Keratinocyte (primary cell): ENCODE measurements at regions not wholly inside any gene's neighbourhood (a gene's known extent, or its start where the extent isn't known, plus 50 kb on each side); places are given as distances from the start of the nearest gene placed in this dataset.

Source experiments
- DNase-seq: peaks from one replicate; pipeline ENCODE4 v3.0.0-alpha.2; 2011; ENCODE audit warnings: low read depth, missing footprints, low spot score
- FAIRE-seq: peaks from 2 replicates; lab custom pipeline; 2011; peaks lifted over from hg19 to GRCh38; lab: Jason Lieb, UNC
- H2AFZ ChIP-seq: 2 replicates; pipeline ENCODE4 v1.6.0; 2012; ENCODE audit warnings: low read length, control low read depth, inconsistent platforms; ENCODE audit not compliant: control insufficient read depth
- H3K27ac ChIP-seq: 2 replicates; pipeline ENCODE4 v1.5.1; 2011; ENCODE audit warnings: low read length; ENCODE audit not compliant: control insufficient read depth, insufficient read depth
- H3K27me3 ChIP-seq: 3 replicates; pipeline ENCODE4 v1.6.0; 2011; ENCODE audit warnings: low read length; ENCODE audit not compliant: control insufficient read depth, insufficient read depth; ENCODE audit errors: extremely low read depth
- H3K36me3 ChIP-seq, 2 experiments: 2 replicates in 1 of 2; 3 replicates in 1 of 2; pipeline ENCODE4 v1.5.1; 2011; ENCODE audit warnings: low read length in 2 of 2, mild to moderate bottlenecking in 1 of 2; ENCODE audit not compliant: control insufficient read depth in 2 of 2, insufficient read depth in 2 of 2; ENCODE audit errors: extremely low read depth in 1 of 2
- H3K4me1 ChIP-seq: 3 replicates; pipeline ENCODE4 v1.5.1; 2011; ENCODE audit warnings: low read length; ENCODE audit not compliant: control insufficient read depth, insufficient read depth; ENCODE audit errors: extremely low read depth
- H3K4me2 ChIP-seq: 3 replicates; pipeline ENCODE4 v1.6.0; 2011; ENCODE audit warnings: low read depth, low read length; ENCODE audit not compliant: control insufficient read depth, insufficient read depth; ENCODE audit errors: extremely low read depth
- H3K4me3 ChIP-seq, 3 experiments: fragments of 200-600 bp in 1 of 3; sonication (generic) in 1 of 3; 2 replicates in 2 of 3; 3 replicates in 1 of 3; pipeline ENCODE4 v1.5.1; 2011 to 2016; ENCODE audit warnings: low read length in 3 of 3, mild to moderate bottlenecking in 3 of 3, control low read depth in 2 of 3, inconsistent platforms in 1 of 3, low read depth in 1 of 3, mixed read lengths in 1 of 3, mixed run types in 1 of 3, moderate library complexity in 1 of 3; ENCODE audit not compliant: control insufficient read depth in 2 of 3, insufficient read depth in 2 of 3; ENCODE audit errors: extremely low read depth in 1 of 3
- H3K79me2 ChIP-seq: 2 replicates; pipeline ENCODE4 v1.6.0; 2012; ENCODE audit warnings: low read length; ENCODE audit not compliant: control insufficient read depth, insufficient read depth
- H3K9ac ChIP-seq: 3 replicates; pipeline ENCODE4 v1.6.0; 2011; ENCODE audit warnings: low read length; ENCODE audit not compliant: control insufficient read depth, insufficient read depth; ENCODE audit errors: extremely low read depth
- H3K9me1 ChIP-seq: 3 replicates; pipeline ENCODE4 v1.6.0; 2011; ENCODE audit warnings: low read length; ENCODE audit not compliant: control insufficient read depth, insufficient read depth; ENCODE audit errors: extremely low read depth
- H3K9me3 ChIP-seq: 2 replicates; pipeline ENCODE4 v1.5.1; 2012; ENCODE audit warnings: low read depth, low read length; ENCODE audit not compliant: control insufficient read depth
- H4K20me1 ChIP-seq: 3 replicates; pipeline ENCODE4 v1.6.0; 2011; ENCODE audit warnings: low read length; ENCODE audit not compliant: control insufficient read depth, insufficient read depth; ENCODE audit errors: extremely low read depth
- EZH2 ChIP-seq: IDR thresholded peaks from one replicate; pipeline ENCODE4 v1.6.1; 2012; ENCODE audit warnings: inconsistent platforms, mild to moderate bottlenecking, low read length, moderate library complexity
- dilution Hi-C: fragments of 300-500 bp; cut with MboI; formaldehyde crosslinking; loops from one replicate; pipeline ENCODE4 v1.7.0; 2020; ENCODE audit warnings: low sequenced_read_pairs; ENCODE audit not compliant: extremely low pct_ligation_motif_present
- TF ChIP-seq, protein P1 (sequence below), 3 experiments: IDR thresholded peaks in 1 of 3; conservative IDR thresholded peaks in 1 of 3; optimal IDR thresholded peaks in 1 of 3; 2 replicates in 2 of 3; 3 replicates in 1 of 3; pipeline versions ENCODE3 to v1.5.1; 2011; ENCODE audit warnings: low read length in 3 of 3, mild to moderate bottlenecking in 3 of 3, moderate library complexity in 2 of 3, control low read depth in 1 of 3, inconsistent platforms in 1 of 3; ENCODE audit not compliant: insufficient read depth in 2 of 3; ENCODE audit errors: extremely low read depth in 1 of 3

DNA sequence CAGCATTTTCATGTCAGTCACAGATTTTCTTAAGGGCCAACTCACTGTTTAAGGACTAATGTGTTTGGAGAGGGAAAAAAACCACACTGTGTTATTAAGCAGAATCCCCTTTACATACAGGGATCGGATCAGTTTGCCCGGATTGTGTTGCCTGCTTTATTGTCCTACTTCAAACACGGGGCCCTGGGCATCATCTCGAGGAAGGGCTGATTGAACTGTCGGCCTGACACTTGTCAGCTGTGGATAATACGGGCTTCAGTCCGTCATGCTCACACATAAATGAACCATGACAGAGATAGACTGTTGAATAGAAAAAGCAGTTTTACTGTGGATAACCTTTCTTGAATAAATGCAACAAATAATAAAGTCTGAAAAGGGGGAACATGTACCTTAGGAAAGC is 325.0 kb downstream of the ZSWIM6 start:
- H3K9me3 ChIP-seq, result no peaks in the 10 kb centered on the region
- no peak overlapping the region for H3K27ac ChIP-seq
- FAIRE-seq (no peak), DNase-seq (no peak)
- no peak overlapping the region for H3K4me3 ChIP-seq
- H3K9me1 ChIP-seq, result no peaks in the 10 kb centered on the region
- H3K36me3 ChIP-seq, result no peaks in the 10 kb centered on the region
- no peaks in the 10 kb centered on the region for H3K79me2 ChIP-seq
- no peaks in the 10 kb centered on the region for H3K27me3 ChIP-seq
- TF ChIP-seq, protein P1, sequence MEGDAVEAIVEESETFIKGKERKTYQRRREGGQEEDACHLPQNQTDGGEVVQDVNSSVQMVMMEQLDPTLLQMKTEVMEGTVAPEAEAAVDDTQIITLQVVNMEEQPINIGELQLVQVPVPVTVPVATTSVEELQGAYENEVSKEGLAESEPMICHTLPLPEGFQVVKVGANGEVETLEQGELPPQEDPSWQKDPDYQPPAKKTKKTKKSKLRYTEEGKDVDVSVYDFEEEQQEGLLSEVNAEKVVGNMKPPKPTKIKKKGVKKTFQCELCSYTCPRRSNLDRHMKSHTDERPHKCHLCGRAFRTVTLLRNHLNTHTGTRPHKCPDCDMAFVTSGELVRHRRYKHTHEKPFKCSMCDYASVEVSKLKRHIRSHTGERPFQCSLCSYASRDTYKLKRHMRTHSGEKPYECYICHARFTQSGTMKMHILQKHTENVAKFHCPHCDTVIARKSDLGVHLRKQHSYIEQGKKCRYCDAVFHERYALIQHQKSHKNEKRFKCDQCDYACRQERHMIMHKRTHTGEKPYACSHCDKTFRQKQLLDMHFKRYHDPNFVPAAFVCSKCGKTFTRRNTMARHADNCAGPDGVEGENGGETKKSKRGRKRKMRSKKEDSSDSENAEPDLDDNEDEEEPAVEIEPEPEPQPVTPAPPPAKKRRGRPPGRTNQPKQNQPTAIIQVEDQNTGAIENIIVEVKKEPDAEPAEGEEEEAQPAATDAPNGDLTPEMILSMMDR (optimal IDR thresholded peaks at IDR 0.05 in 1 of 3, IDR thresholded peaks at IDR 0.05 in 1 of 3, conservative IDR thresholded peaks at IDR 0.05 in 1 of 3; ENCODE audit: extremely low read depth in 1 of 3, insufficient read depth in 2 of 3, low read length in 3 of 3), result no peak
- TF ChIP-seq EZH2, result no peak
- H2AFZ ChIP-seq, result no peak overlapping the region
- no peaks in the 10 kb centered on the region for H4K20me1 ChIP-seq
- no peaks in the 10 kb centered on the region for H3K4me1 ChIP-seq
- no peak overlapping the region for H3K9ac ChIP-seq
- dilution Hi-C loops, result no loop called here
- H3K4me2 ChIP-seq, result no peak overlapping the region

DNA sequence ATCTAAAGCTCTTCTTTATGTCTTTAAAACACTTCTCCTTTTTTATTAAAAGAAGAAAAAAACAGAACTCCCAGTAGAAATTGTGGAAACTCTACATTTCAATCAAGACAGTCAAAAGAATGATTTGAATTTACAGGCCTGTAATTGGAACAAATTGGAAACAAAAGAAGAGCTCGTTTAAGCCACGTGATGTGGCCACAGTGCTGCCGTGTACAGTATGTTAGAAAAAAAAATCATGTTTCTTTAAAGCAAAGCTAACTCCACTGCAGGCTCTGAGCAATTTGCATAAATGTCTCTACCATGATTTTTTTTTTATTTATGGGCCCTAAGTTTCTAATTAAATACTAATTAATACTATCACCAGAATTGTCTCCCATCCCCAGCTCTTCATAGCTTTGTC is 325.6 kb downstream of the ZSWIM6 start:
- no peak for FAIRE-seq
- H3K4me1 ChIP-seq, result no peaks in the 10 kb centered on the region

More for the DNA sequence above, 325.6 kb downstream of the ZSWIM6 start:
- Histone ChIP-seq H3K27me3 (no peaks in the 10 kb centered on the region), H3K9ac (no peak overlapping the region), H3K27ac (no peak overlapping the region), H3K79me2 (no peaks in the 10 kb centered on the region), H3K36me3 (no peaks in the 10 kb centered on the region), H2AFZ (no peak overlapping the region), H3K4me2 (no peak overlapping the region), H4K20me1 (no peaks in the 10 kb centered on the region), H3K9me3 (no peaks in the 10 kb centered on the region), H3K4me3 (no peak overlapping the region), H3K9me1 (no peaks in the 10 kb centered on the region)
- DNase-seq, result no peak
- TF ChIP-seq EZH2, result no peak
- TF ChIP-seq, protein P1 (optimal IDR thresholded peaks at IDR 0.05 in 1 of 3, IDR thresholded peaks at IDR 0.05 in 1 of 3, conservative IDR thresholded peaks at IDR 0.05 in 1 of 3; ENCODE audit: extremely low read depth in 1 of 3, insufficient read depth in 2 of 3, low read length in 3 of 3), result no peak
- dilution Hi-C loops, result no loop called here
